Uterus (tissue), 2 donors: ENCODE measurements at regions not wholly inside any gene's neighbourhood (a gene's known extent, or its start where the extent isn't known, plus 50 kb on each side); places are given as distances from the start of the nearest gene placed in this dataset.

Source experiments
- POLR2A ChIP-seq, 2 donors: fragments of 450-650 bp; IDR thresholded peaks; one replicate each; pipeline ENCODE4 v1.6.1; 2016; ENCODE audit warnings: antibody characterized with exemption in 2 of 2, mild to moderate bottlenecking in 1 of 2, moderate library complexity in 1 of 2
- TF ChIP-seq, protein P1 (sequence below), 4 experiments: fragments of 200-600 bp in 2 of 4; fragments of 450-650 bp in 2 of 4; sonication (generic) in 2 of 4; IDR thresholded peaks; one replicate each; pipeline ENCODE4 v1.5.1; 2016 to 2019; ENCODE audit warnings: antibody characterized with exemption in 4 of 4, mild to moderate bottlenecking in 2 of 4, moderate library complexity in 1 of 4

DNA sequence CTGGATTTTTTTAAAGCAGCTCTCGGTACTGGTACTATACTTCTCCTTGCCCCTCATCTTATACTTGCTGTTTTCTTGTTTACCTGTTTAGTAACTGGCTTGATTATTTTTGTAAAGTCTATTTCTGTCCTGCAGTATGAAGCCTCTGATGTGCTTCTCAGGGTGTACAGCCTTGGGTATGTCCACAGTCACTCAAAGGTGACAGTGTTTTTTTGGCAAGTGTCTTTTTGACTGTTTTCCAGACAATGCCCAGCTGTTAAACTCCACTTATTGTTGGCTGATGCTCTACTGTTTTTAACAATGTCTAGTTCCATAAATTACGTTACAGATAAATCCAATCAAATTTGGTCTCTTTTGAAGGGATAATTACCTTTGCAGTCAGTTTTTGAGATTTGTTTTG, 475.2 kb downstream of the JRKL start:
- TF ChIP-seq, protein P1, sequence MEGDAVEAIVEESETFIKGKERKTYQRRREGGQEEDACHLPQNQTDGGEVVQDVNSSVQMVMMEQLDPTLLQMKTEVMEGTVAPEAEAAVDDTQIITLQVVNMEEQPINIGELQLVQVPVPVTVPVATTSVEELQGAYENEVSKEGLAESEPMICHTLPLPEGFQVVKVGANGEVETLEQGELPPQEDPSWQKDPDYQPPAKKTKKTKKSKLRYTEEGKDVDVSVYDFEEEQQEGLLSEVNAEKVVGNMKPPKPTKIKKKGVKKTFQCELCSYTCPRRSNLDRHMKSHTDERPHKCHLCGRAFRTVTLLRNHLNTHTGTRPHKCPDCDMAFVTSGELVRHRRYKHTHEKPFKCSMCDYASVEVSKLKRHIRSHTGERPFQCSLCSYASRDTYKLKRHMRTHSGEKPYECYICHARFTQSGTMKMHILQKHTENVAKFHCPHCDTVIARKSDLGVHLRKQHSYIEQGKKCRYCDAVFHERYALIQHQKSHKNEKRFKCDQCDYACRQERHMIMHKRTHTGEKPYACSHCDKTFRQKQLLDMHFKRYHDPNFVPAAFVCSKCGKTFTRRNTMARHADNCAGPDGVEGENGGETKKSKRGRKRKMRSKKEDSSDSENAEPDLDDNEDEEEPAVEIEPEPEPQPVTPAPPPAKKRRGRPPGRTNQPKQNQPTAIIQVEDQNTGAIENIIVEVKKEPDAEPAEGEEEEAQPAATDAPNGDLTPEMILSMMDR (IDR thresholded peaks at IDR 0.05) = no peak
- TF ChIP-seq POLR2A (IDR thresholded peaks at IDR 0.05) = no peak
